H1 (cell line): ENCODE measurements at regions not wholly inside any gene's neighbourhood (a gene's known extent, or its start where the extent isn't known, plus 50 kb on each side); places are given as distances from the start of the nearest gene placed in this dataset.

ENCODE experiments used
- CTCF ChIA-PET: fragments of 300-600 bp; sonication (Branson Sonifier 250); formaldehyde crosslinking; loops from one replicate; lab custom pipeline; 2021; ENCODE audit not compliant: partially characterized antibody; lab: Charles Lee
- POLR2A ChIA-PET: fragments of 300-600 bp; sonication (Branson Sonifier 250); formaldehyde crosslinking; loops from one replicate; lab custom pipeline; 2021; ENCODE audit warnings: inconsistent platforms; ENCODE audit not compliant: partially characterized antibody; lab: Charles Lee
- DNase-seq, 2 experiments: peaks; one replicate each; pipeline versions ENCODE4 v3.0.0 to v3.0.0-alpha.2; 2010 to 2022; ENCODE audit warnings: low spot score in 2 of 2, low read depth in 1 of 2, mixed read lengths in 1 of 2
- FAIRE-seq: peaks from 2 replicates; lab custom pipeline; 2011; peaks lifted over from hg19 to GRCh38; lab: Jason Lieb, UNC
- H2AFZ ChIP-seq: 2 replicates; pipeline ENCODE4 v1.8.1; 2012; ENCODE audit warnings: low read length, inconsistent platforms
- H2AK5ac ChIP-seq: 2 replicates; pipeline ENCODE4 v1.6.1; 2013; ENCODE audit warnings: low read depth, low read length
- H2BK120ac ChIP-seq: replicated peaks from 2 replicates; pipeline ENCODE3; 2013; ENCODE audit warnings: low read depth, low read length, inconsistent platforms
- H2BK12ac ChIP-seq: 2 replicates; pipeline ENCODE4 v1.6.1; 2013; ENCODE audit warnings: low read depth, low read length
- H2BK15ac ChIP-seq: 2 replicates; pipeline ENCODE4 v1.6.1; 2013; ENCODE audit warnings: low read length
- H2BK20ac ChIP-seq: 2 replicates; pipeline ENCODE4 v1.6.1; 2013; ENCODE audit warnings: low read length
- H2BK5ac ChIP-seq: 2 replicates; pipeline ENCODE4 v1.6.1; 2013; ENCODE audit warnings: low read depth, low read length
- H3K14ac ChIP-seq: 2 replicates; pipeline ENCODE4 v1.6.1; 2013; ENCODE audit warnings: inconsistent platforms; ENCODE audit not compliant: insufficient read length
- H3K18ac ChIP-seq: 2 replicates; pipeline ENCODE4 v1.6.1; 2013; ENCODE audit warnings: low read length; ENCODE audit errors: extremely low read depth
- H3K23ac ChIP-seq: 2 replicates; pipeline ENCODE4 v1.6.1; 2013; ENCODE audit warnings: inconsistent platforms; ENCODE audit not compliant: insufficient read length
- H3K23me2 ChIP-seq: 2 replicates; pipeline ENCODE4 v1.6.1; 2013; ENCODE audit warnings: low read depth, low read length
- H3K27ac ChIP-seq: 2 replicates; pipeline ENCODE4 v1.6.1; 2011; ENCODE audit warnings: low read depth, low read length, inconsistent platforms
- H3K27me3 ChIP-seq, 4 experiments: replicated peaks in 1 of 4; 1 replicate in 1 of 4; 2 replicates in 3 of 4; pipeline versions ENCODE4 v1.6.1 to v1.8.1; 2011 to 2013; ENCODE audit warnings: low read length in 3 of 4, mild to moderate bottlenecking in 3 of 4, inconsistent platforms in 2 of 4, mixed read lengths in 2 of 4, moderate library complexity in 1 of 4; ENCODE audit not compliant: control insufficient read depth in 3 of 4, insufficient read depth in 3 of 4; ENCODE audit errors: extremely low read depth in 1 of 4
- H3K36me3 ChIP-seq, 4 experiments: 2 replicates each; pipeline versions ENCODE4 v1.6.1 to v1.8.1; 2011 to 2013; ENCODE audit warnings: mild to moderate bottlenecking in 4 of 4, low read length in 3 of 4, moderate library complexity in 2 of 4, control low read depth in 1 of 4, inconsistent platforms in 1 of 4; ENCODE audit not compliant: insufficient read depth in 4 of 4, control insufficient read depth in 2 of 4
- H3K4ac ChIP-seq: replicated peaks from 2 replicates; pipeline ENCODE3; 2013; ENCODE audit warnings: low read length, low read depth, mixed read lengths, inconsistent platforms; ENCODE audit not compliant: insufficient read length
- H3K4me1 ChIP-seq, 4 experiments: replicated peaks in 1 of 4; 1 replicate in 1 of 4; 2 replicates in 3 of 4; pipeline versions ENCODE4 v1.6.1 to v1.8.1; 2011 to 2013; ENCODE audit warnings: low read length in 3 of 4, inconsistent platforms in 2 of 4, mixed read lengths in 1 of 4; ENCODE audit not compliant: insufficient read depth in 4 of 4, control insufficient read depth in 3 of 4
- H3K4me2 ChIP-seq, 2 experiments: 2 replicates each; pipeline versions ENCODE4 v1.6.1 to v1.8.1; 2011 to 2013; ENCODE audit warnings: low read depth in 2 of 2, low read length in 2 of 2, control low read depth in 1 of 2, inconsistent platforms in 1 of 2, mild to moderate bottlenecking in 1 of 2; ENCODE audit not compliant: insufficient read depth in 1 of 2
- H3K4me3 ChIP-seq, 4 experiments: fragments of 200-600, 300-600 bp in 1 of 4; sonication (generic), shearing (Covaris generic), sonication (Bioruptor Twin) in 1 of 4; 2 replicates each; pipeline versions ENCODE4 v1.5.1 to v1.8.1; 2011 to 2016; ENCODE audit warnings: low read length in 4 of 4, low read depth in 3 of 4, control low read depth in 2 of 4, inconsistent platforms in 2 of 4, mild to moderate bottlenecking in 2 of 4, mixed read lengths in 1 of 4, moderate library complexity in 1 of 4; ENCODE audit not compliant: insufficient read depth in 2 of 4; ENCODE audit errors: extremely low read depth in 1 of 4
- H3K56ac ChIP-seq: replicated peaks from 2 replicates; pipeline ENCODE3; 2013; ENCODE audit warnings: low read depth, mild to moderate bottlenecking, mixed read lengths, low read length, inconsistent platforms; ENCODE audit not compliant: insufficient read length
- H3K79me1 ChIP-seq: 2 replicates; pipeline ENCODE4 v1.6.1; 2013; ENCODE audit warnings: low read depth, low read length, control low read depth
- H3K79me2 ChIP-seq, 2 experiments: 2 replicates each; pipeline versions ENCODE4 v1.6.1 to v1.8.1; 2012 to 2013; ENCODE audit warnings: low read length in 2 of 2, mild to moderate bottlenecking in 2 of 2, inconsistent platforms in 1 of 2; ENCODE audit not compliant: insufficient read depth in 2 of 2, control insufficient read depth in 1 of 2
- H3K9ac ChIP-seq, 4 experiments: replicated peaks in 1 of 4; 1 replicate in 1 of 4; 2 replicates in 3 of 4; pipeline versions ENCODE4 v1.6.1 to v1.8.1; 2011 to 2013; ENCODE audit warnings: low read depth in 3 of 4, low read length in 3 of 4, control low read depth in 2 of 4, mild to moderate bottlenecking in 2 of 4, moderate library complexity in 2 of 4, inconsistent platforms in 1 of 4; ENCODE audit errors: extremely low read depth in 1 of 4
- H3K9me3 ChIP-seq, 2 experiments: 2 replicates each; pipeline versions ENCODE4 v1.6.1 to v1.8.1; 2012 to 2013; ENCODE audit warnings: mild to moderate bottlenecking in 2 of 2, moderate library complexity in 2 of 2, control low read depth in 1 of 2, inconsistent platforms in 1 of 2, low read depth in 1 of 2, low read length in 1 of 2, mixed read lengths in 1 of 2; ENCODE audit not compliant: insufficient read depth in 2 of 2
- H4K20me1 ChIP-seq, 2 experiments: replicated peaks in 1 of 2; 2 replicates each; pipeline versions ENCODE3 to v1.8.1; 2011 to 2013; ENCODE audit warnings: inconsistent platforms in 2 of 2, low read length in 2 of 2, mild to moderate bottlenecking in 1 of 2; ENCODE audit not compliant: insufficient read depth in 2 of 2, control insufficient read depth in 1 of 2
- H4K5ac ChIP-seq: 2 replicates; pipeline ENCODE4 v1.6.1; 2013; ENCODE audit warnings: low read length, low read depth, mixed read lengths, inconsistent platforms; ENCODE audit not compliant: insufficient read length
- H4K8ac ChIP-seq: 2 replicates; pipeline ENCODE4 v1.8.0; 2013; ENCODE audit warnings: mild to moderate bottlenecking, moderate library complexity, low read length, inconsistent platforms; ENCODE audit not compliant: insufficient read depth; ENCODE audit errors: extremely low read depth
- H4K91ac ChIP-seq: replicated peaks from 2 replicates; pipeline ENCODE3; 2013; ENCODE audit warnings: low read length, mixed read lengths, inconsistent platforms; ENCODE audit not compliant: insufficient read length
- POLR2A ChIP-seq, 2 experiments: IDR thresholded peaks; 1 replicate in 1 of 2; 2 replicates in 1 of 2; pipeline ENCODE4 v1.6.1; 2011; ENCODE audit warnings: low read depth in 2 of 2, low read length in 2 of 2, mild to moderate bottlenecking in 2 of 2; ENCODE audit errors: control extremely low read depth in 1 of 2
- POLR2AphosphoS5 ChIP-seq: IDR thresholded peaks from 2 replicates; pipeline ENCODE4 v1.6.1; 2011; ENCODE audit warnings: low read depth, low read length
- SP1 ChIP-seq: IDR thresholded peaks from 2 replicates; pipeline ENCODE4 v1.6.1; 2011; ENCODE audit warnings: low read depth, low read length
- TBP ChIP-seq: IDR thresholded peaks from 2 replicates; pipeline ENCODE4 v1.6.1; 2011; ENCODE audit warnings: low read depth, low read length, improper control_type of control experiment
- WGBS, 2 experiments: shearing (Covaris generic) in 1 of 2; methylation state at CpG; one replicate each; pipeline versions ENCODE4 v1.1.6 to v1.1.7; 2013 to 2015; ENCODE audit warnings: low lambda C conversion rate in 2 of 2, mixed read lengths in 2 of 2, inconsistent platforms in 1 of 2, low coverage in 1 of 2, missing lambda C conversion rate in 1 of 2; ENCODE audit not compliant: insufficient replicate concordance in 2 of 2, insufficient coverage in 1 of 2, insufficient read length in 1 of 2; ENCODE audit errors: extremely low coverage in 1 of 2, missing lambda C conversion rate in 1 of 2; 5-methylcytosine and 5-hydroxymethylcytosine counted together
- TF ChIP-seq, protein P1 (sequence below), 3 experiments: IDR thresholded peaks; 1 replicate in 2 of 3; 2 replicates in 1 of 3; pipeline versions ENCODE4 v1.5.1 to v1.6.1; 2011; ENCODE audit warnings: low read length in 3 of 3, mild to moderate bottlenecking in 3 of 3, inconsistent platforms in 2 of 3, low read depth in 1 of 3, moderate library complexity in 1 of 3; ENCODE audit not compliant: insufficient read depth in 1 of 3; ENCODE audit errors: control extremely low read depth in 1 of 3

DNA sequence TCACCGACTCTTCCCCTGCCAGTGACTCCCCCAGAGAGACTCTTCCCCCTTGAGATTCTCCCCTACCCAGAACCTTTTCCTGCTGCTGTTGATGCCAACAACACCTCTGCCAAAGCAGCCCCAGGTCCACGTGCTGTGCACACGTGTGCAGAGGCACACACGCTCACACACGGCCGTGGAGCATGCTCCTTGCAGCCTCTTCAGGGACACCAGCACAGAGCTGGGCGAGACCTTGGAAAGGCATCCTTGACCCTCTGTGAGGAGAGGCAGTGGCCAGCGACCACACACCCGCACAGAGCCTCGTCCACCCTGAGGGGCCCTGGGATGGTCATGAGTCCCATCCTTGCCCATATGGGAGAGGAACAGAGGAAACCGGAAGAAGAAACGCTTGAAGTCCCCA is 181.9 kb downstream of the RBFOX3 start:
- Histone ChIP-seq H3K4me1 (no peaks in the 10 kb centered on the region), H3K18ac (no peak overlapping the region), H3K4me3 (no peak overlapping the region), H3K23ac (no peak overlapping the region), H3K27ac (no peak overlapping the region), H4K91ac (no peak overlapping the region), H3K56ac (no peak overlapping the region), H3K9me3 (no peaks in the 10 kb centered on the region), H4K20me1 (no peaks in the 10 kb centered on the region), H3K79me1 (no peaks in the 10 kb centered on the region), H3K23me2 (no peaks in the 10 kb centered on the region), H4K5ac (no peak overlapping the region), H3K9ac (no peak overlapping the region), H4K8ac (no peak overlapping the region; the same call in 1 of the 2 replicates), H2AK5ac (no peak overlapping the region; the same call in 1 of the 2 replicates), H2BK20ac (no peak overlapping the region), H3K4me2 (no peak overlapping the region), H2AFZ (no peak overlapping the region), H3K79me2 (no peaks in the 10 kb centered on the region), H3K27me3 (no peaks in the 10 kb centered on the region; a peak in 1 of 7 replicates), H3K36me3 (no peaks in the 10 kb centered on the region), H2BK5ac (no peak overlapping the region), H2BK120ac (no peak overlapping the region), H2BK12ac (no peak overlapping the region), H2BK15ac (no peak overlapping the region), H3K14ac (no peak overlapping the region), H3K4ac (no peak overlapping the region)
- DNase-seq (no peak), FAIRE-seq (no peak)
- POLR2A ChIA-PET: no interaction called here
- 86% methylated on average over 12 of the region's 12 CpGs; no CpG with 5 or more reads in 1 of the 2 experiments for WGBS, 2 experiments
- CTCF ChIA-PET: interaction anchor here (0.8 to 6.5 kb wide), 7 partner anchors 9 to 280 kb away, joined by 3 to 27 read pairs (median 4); no protein-coding TSS in a partner anchor
- no peak for TF ChIP-seq TBP
- TF ChIP-seq POLR2A (IDR thresholded peaks at IDR 0.05; ENCODE audit: control extremely low read depth in 1 of 2, low read depth in 2 of 2, low read length in 2 of 2): no peak
- TF ChIP-seq, protein P1, sequence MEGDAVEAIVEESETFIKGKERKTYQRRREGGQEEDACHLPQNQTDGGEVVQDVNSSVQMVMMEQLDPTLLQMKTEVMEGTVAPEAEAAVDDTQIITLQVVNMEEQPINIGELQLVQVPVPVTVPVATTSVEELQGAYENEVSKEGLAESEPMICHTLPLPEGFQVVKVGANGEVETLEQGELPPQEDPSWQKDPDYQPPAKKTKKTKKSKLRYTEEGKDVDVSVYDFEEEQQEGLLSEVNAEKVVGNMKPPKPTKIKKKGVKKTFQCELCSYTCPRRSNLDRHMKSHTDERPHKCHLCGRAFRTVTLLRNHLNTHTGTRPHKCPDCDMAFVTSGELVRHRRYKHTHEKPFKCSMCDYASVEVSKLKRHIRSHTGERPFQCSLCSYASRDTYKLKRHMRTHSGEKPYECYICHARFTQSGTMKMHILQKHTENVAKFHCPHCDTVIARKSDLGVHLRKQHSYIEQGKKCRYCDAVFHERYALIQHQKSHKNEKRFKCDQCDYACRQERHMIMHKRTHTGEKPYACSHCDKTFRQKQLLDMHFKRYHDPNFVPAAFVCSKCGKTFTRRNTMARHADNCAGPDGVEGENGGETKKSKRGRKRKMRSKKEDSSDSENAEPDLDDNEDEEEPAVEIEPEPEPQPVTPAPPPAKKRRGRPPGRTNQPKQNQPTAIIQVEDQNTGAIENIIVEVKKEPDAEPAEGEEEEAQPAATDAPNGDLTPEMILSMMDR (IDR thresholded peaks at IDR 0.05; ENCODE audit: control extremely low read depth in 1 of 3, insufficient read depth in 1 of 3, low read depth in 1 of 3, low read length in 3 of 3): no peak
- no peak for TF ChIP-seq SP1
- TF ChIP-seq POLR2AphosphoS5: no peak
